ENCODE measurements at regions not wholly inside any gene's neighbourhood (a gene's known extent, or its start where the extent isn't known, plus 50 kb on each side); places are given as distances from the start of the nearest gene placed in this dataset.

GRCh38 chr14:76589246-76589645 is 172.0 kb upstream of the VASH1 start:
- TF ChIP-seq POLR2A (IDR thresholded peaks at IDR 0.05) (no peak), CTCF (IDR thresholded peaks at IDR 0.05) (no peak)

Data from esophagus squamous epithelium (tissue), 4 donors.